ENCODE measurements at regions not wholly inside any gene's neighbourhood (a gene's known extent, or its start where the extent isn't known, plus 50 kb on each side); places are given as distances from the start of the nearest gene placed in this dataset.

- Histone ChIP-seq H3K27me3 (ENCODE audit: control insufficient read depth in 2 of 2, insufficient read depth in 2 of 2, low read length in 2 of 2) (no peaks in the 10 kb centered on the region), H3K4me3 (replicated peaks in 1 of 3; ENCODE audit: insufficient read depth in 1 of 3, low read depth in 1 of 3, low read length in 3 of 3) (no peak overlapping the region), H3K79me2 (ENCODE audit: control insufficient read depth, insufficient read depth, low read length) (no peaks in the 10 kb centered on the region), H3K27ac (ENCODE audit: insufficient read depth, low read depth, low read length) (no peak overlapping the region), H3K9me3 (replicated peaks; ENCODE audit: control insufficient read depth, insufficient read depth, low read length) (no peaks in the 10 kb centered on the region), H4K20me1 (replicated peaks; ENCODE audit: control insufficient read depth, extremely low read depth, insufficient read depth, low read length) (no peaks in the 10 kb centered on the region), H2AFZ (ENCODE audit: low read depth, low read length) (no peak overlapping the region), H3K9ac (replicated peaks; ENCODE audit: extremely low read depth, insufficient read depth, low read length) (no peak overlapping the region), H3K36me3 (ENCODE audit: control insufficient read depth in 2 of 2, extremely low read depth in 1 of 2, insufficient read depth in 2 of 2, low read length in 2 of 2) (no peaks in the 10 kb centered on the region), H3K4me1 (ENCODE audit: control insufficient read depth, extremely low read depth, insufficient read depth, low read length) (no peaks in the 10 kb centered on the region), H3K9me1 (replicated peaks; ENCODE audit: control insufficient read depth, extremely low read depth, insufficient read depth, low read length) (no peaks in the 10 kb centered on the region), H3K4me2 (ENCODE audit: insufficient read depth, low read length) (no peak overlapping the region)
- no peak for TF ChIP-seq FOS (IDR thresholded peaks at IDR 0.05; ENCODE audit: borderline replicate concordance, insufficient read depth, low read length)
- no peak for TF ChIP-seq MAX (IDR thresholded peaks at IDR 0.05; ENCODE audit: insufficient read depth, insufficient read length)
- no peak for TF ChIP-seq GATA2 (IDR thresholded peaks at IDR 0.05; ENCODE audit: insufficient read depth, insufficient read length, low read depth, low read length)
- no peak for TF ChIP-seq JUN (IDR thresholded peaks at IDR 0.05; ENCODE audit: borderline replicate concordance, insufficient read depth, insufficient read length, low read depth)
- no peak for TF ChIP-seq CTCF (IDR thresholded peaks at IDR 0.05; ENCODE audit: extremely low read depth in 1 of 2, insufficient read depth in 1 of 2, low read depth in 1 of 2, low read length in 2 of 2)
- no peak for TF ChIP-seq EZH2 (IDR thresholded peaks at IDR 0.05; ENCODE audit: borderline replicate concordance, low read depth, low read length, severe bottlenecking)
- TF ChIP-seq POLR2A (IDR thresholded peaks at IDR 0.05; ENCODE audit: low read depth, low read length): no peak
- TF ChIP-seq MYC (IDR thresholded peaks at IDR 0.05; ENCODE audit: low read depth, low read length): no peak
- no peak for TF ChIP-seq POLR2AphosphoS5 (IDR thresholded peaks at IDR 0.05; ENCODE audit: insufficient read depth, low read depth, low read length)
- DNase-seq (ENCODE audit: low read depth, low spot score) (no peak), FAIRE-seq (no peak)
- CTCF ChIA-PET: no interaction called here
- POLR2A ChIA-PET: no interaction called here
- dilution Hi-C loops (cut with MboI; ENCODE audit: extremely low pct_ligation_motif_present, low sequenced_read_pairs) (no loop called here), intact Hi-C loops (cut with micrococcal nuclease) (no loop called here)
- no TSS peak for BruUV-seq (replicated peaks)
These were observed 227.5 kb downstream of the KCNS3 start for GRCh38 chr2:18105929-18106328.

Data from endothelial cell of umbilical vein (primary cell).